Osteoblast (primary cell): ENCODE measurements at regions not wholly inside any gene's neighbourhood (a gene's known extent, or its start where the extent isn't known, plus 50 kb on each side); places are given as distances from the start of the nearest gene placed in this dataset.

Experiments
- DNase-seq: peaks from one replicate; pipeline ENCODE4 v3.0.0; 2011; ENCODE audit warnings: low spot score, mixed read lengths; ENCODE audit not compliant: insufficient read length; ENCODE audit errors: missing footprints
- H2AFZ ChIP-seq: 2 replicates; pipeline ENCODE4 v1.6.0; 2011; ENCODE audit warnings: mild to moderate bottlenecking, low read length
- H3K27ac ChIP-seq: 2 replicates; pipeline ENCODE4 v1.5.1; 2011; ENCODE audit warnings: mild to moderate bottlenecking, low read depth, low read length, moderate library complexity
- H3K27me3 ChIP-seq: 2 replicates; pipeline ENCODE4 v1.6.0; 2012; ENCODE audit warnings: mild to moderate bottlenecking, control low read depth, inconsistent platforms, low read length, moderate library complexity; ENCODE audit not compliant: insufficient read depth
- H3K36me3 ChIP-seq: 2 replicates; pipeline ENCODE4 v1.5.1; 2011; ENCODE audit warnings: mild to moderate bottlenecking, low read length, control low read depth, moderate library complexity; ENCODE audit not compliant: insufficient read depth
- H3K4me1 ChIP-seq: 2 replicates; pipeline ENCODE4 v1.5.1; 2011; ENCODE audit warnings: mild to moderate bottlenecking, low read length, control low read depth, moderate library complexity; ENCODE audit not compliant: insufficient read depth
- H3K4me2 ChIP-seq: 2 replicates; pipeline ENCODE4 v1.6.0; 2011; ENCODE audit warnings: mild to moderate bottlenecking, low read length; ENCODE audit not compliant: insufficient read depth
- H3K4me3 ChIP-seq: fragments of 200-600 bp; sonication (generic); 3 replicates; pipeline ENCODE4 v1.5.1; 2012; ENCODE audit warnings: mild to moderate bottlenecking, low read length, inconsistent platforms; ENCODE audit not compliant: insufficient read depth
- H3K79me2 ChIP-seq: 2 replicates; pipeline ENCODE4 v1.6.0; 2012; ENCODE audit warnings: mild to moderate bottlenecking, low read length, control low read depth, inconsistent platforms; ENCODE audit not compliant: insufficient read depth
- H3K9me3 ChIP-seq: 2 replicates; pipeline ENCODE4 v1.5.1; 2011; ENCODE audit warnings: low read depth, low read length, control low read depth
- H4K20me1 ChIP-seq: 2 replicates; pipeline ENCODE4 v1.6.0; 2012; ENCODE audit warnings: mild to moderate bottlenecking, low read length, control low read depth; ENCODE audit not compliant: insufficient read depth
- TF ChIP-seq, protein P1 (sequence below): IDR thresholded peaks from 2 replicates; pipeline ENCODE4 v1.5.1; 2011; ENCODE audit warnings: mild to moderate bottlenecking, low read depth, low read length, moderate library complexity; ENCODE audit errors: extremely low read depth

DNA sequence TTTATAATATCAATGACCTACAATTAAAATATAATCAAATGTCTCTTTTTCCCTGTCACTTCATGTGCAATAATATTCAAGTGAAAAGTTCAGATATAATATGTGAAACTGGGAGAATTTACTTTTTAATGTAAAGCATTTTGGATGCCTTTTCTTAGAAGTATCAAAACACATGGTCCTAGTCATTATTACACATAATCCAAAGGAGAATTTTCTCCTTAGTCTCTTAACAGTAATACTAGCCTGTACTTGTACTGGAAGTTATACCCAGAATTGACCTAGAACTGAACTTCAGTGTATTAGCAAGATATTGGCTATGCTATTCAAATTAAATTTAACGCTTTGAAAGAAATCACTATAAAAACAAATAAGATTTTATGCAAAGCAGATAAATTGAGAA, 842.6 kb upstream of the MANEA start:
- TF ChIP-seq, protein P1, sequence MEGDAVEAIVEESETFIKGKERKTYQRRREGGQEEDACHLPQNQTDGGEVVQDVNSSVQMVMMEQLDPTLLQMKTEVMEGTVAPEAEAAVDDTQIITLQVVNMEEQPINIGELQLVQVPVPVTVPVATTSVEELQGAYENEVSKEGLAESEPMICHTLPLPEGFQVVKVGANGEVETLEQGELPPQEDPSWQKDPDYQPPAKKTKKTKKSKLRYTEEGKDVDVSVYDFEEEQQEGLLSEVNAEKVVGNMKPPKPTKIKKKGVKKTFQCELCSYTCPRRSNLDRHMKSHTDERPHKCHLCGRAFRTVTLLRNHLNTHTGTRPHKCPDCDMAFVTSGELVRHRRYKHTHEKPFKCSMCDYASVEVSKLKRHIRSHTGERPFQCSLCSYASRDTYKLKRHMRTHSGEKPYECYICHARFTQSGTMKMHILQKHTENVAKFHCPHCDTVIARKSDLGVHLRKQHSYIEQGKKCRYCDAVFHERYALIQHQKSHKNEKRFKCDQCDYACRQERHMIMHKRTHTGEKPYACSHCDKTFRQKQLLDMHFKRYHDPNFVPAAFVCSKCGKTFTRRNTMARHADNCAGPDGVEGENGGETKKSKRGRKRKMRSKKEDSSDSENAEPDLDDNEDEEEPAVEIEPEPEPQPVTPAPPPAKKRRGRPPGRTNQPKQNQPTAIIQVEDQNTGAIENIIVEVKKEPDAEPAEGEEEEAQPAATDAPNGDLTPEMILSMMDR: no peak
- no peaks in the 10 kb centered on the region for H3K9me3 ChIP-seq
- no peak overlapping the region for H2AFZ ChIP-seq

DNA sequence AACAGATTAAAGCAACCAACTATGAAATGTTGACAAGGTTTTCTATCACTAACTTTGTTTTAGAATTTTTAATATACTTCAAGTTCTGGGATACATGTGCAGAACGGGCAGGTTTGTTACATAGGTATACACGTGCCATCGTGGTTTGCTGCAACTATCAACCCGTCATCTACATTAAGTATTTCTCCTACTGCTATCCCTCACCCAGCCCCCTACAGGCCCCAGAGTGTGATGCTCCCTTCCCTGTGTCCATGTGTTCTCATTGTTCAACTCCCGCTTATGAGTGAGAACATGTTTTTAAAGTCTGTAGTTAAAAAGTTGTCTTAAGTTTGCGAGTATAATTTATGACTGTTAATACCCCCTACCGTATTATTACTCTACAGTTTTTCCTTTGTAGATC, 844.3 kb upstream of the MANEA start:
- H3K4me3 ChIP-seq: no peak overlapping the region
- H2AFZ ChIP-seq: no peak overlapping the region
- no peaks in the 10 kb centered on the region for H4K20me1 ChIP-seq
- no peaks in the 10 kb centered on the region for H3K36me3 ChIP-seq
- no peaks in the 10 kb centered on the region for H3K9me3 ChIP-seq
- H3K27ac ChIP-seq: no peak overlapping the region
- H3K79me2 ChIP-seq: no peaks in the 10 kb centered on the region
- DNase-seq: no peak
- H3K4me2 ChIP-seq: no peak overlapping the region
- TF ChIP-seq, protein P1: no peak
- H3K4me1 ChIP-seq: no peaks in the 10 kb centered on the region
- no peaks in the 10 kb centered on the region for H3K27me3 ChIP-seq

More for the DNA sequence above, 842.6 kb upstream of the MANEA start:
- Histone ChIP-seq H3K4me2 (no peak overlapping the region), H3K4me1 (no peaks in the 10 kb centered on the region), H3K79me2 (no peaks in the 10 kb centered on the region), H3K36me3 (no peaks in the 10 kb centered on the region), H4K20me1 (no peaks in the 10 kb centered on the region), H3K27me3 (no peaks in the 10 kb centered on the region), H3K4me3 (no peak overlapping the region), H3K27ac (no peak overlapping the region)
- DNase-seq: no peak

- H3K4me3 ChIP-seq: no peak overlapping the region
- peaks cover 3% of the 10 kb centered on the region for H3K9me3 ChIP-seq
- DNase-seq: no peak
- no peaks in the 10 kb centered on the region for H3K36me3 ChIP-seq
- TF ChIP-seq, protein P1: no peak
- H2AFZ ChIP-seq: no peak overlapping the region
- no peak overlapping the region for H3K27ac ChIP-seq
- H3K4me1 ChIP-seq: no peaks in the 10 kb centered on the region
- no peak overlapping the region for H3K4me2 ChIP-seq
- no peaks in the 10 kb centered on the region for H4K20me1 ChIP-seq
- no peaks in the 10 kb centered on the region for H3K79me2 ChIP-seq
- no peaks in the 10 kb centered on the region for H3K27me3 ChIP-seq
Measured at GRCh38 chr6:94727710-94728109, 849.6 kb upstream of the MANEA start.

- Histone ChIP-seq H2AFZ (no peak overlapping the region), H3K36me3 (no peaks in the 10 kb centered on the region), H3K4me1 (no peaks in the 10 kb centered on the region), H3K27me3 (no peaks in the 10 kb centered on the region), H3K9me3 (no peaks in the 10 kb centered on the region), H3K4me2 (no peak overlapping the region), H3K4me3 (no peak overlapping the region), H3K79me2 (no peaks in the 10 kb centered on the region), H3K27ac (no peak overlapping the region), H4K20me1 (no peaks in the 10 kb centered on the region)
- TF ChIP-seq, protein P1: no peak
- no peak for DNase-seq
Measured at GRCh38 chr6:94721459-94721858, 855.9 kb upstream of the MANEA start.
